GM13976 (cell line): ENCODE measurements at regions not wholly inside any gene's neighbourhood (a gene's known extent, or its start where the extent isn't known, plus 50 kb on each side); places are given as distances from the start of the nearest gene placed in this dataset.

Source experiments
- DNase-seq: peaks from one replicate; pipeline ENCODE4 v3.0.0; 2012; ENCODE audit warnings: low spot score
- CTCF ChIP-seq: IDR thresholded peaks from 2 replicates; pipeline ENCODE4 v1.5.1; 2012; ENCODE audit warnings: borderline replicate concordance, mild to moderate bottlenecking; ENCODE audit not compliant: insufficient read depth; ENCODE audit errors: extremely low read depth, missing control alignments, control extremely low read depth
- in situ Hi-C: fragments of 300-500 bp; cut with MboI; formaldehyde crosslinking; loops from one replicate; pipeline ENCODE4 v1.12.0; 2022; ENCODE audit warnings: low sequenced_read_pairs, mixed read lengths, inconsistent platforms; ENCODE audit not compliant: unreplicated experiment

- in situ Hi-C loops: no loop called here
- no peak for DNase-seq
- no peak for TF ChIP-seq CTCF
Measured at GRCh38 chr22:49666146-49666809, 161.4 kb downstream of the BRD1 start.

GRCh38 chr22:49664891-49665290, 162.8 kb downstream of the BRD1 start:
- DNase-seq: no peak
- no peak for TF ChIP-seq CTCF
- in situ Hi-C loops: no loop called here

- DNase-seq: no peak
- TF ChIP-seq CTCF: no peak
- in situ Hi-C loops: no loop called here
Measured at GRCh38 chr22:49664371-49664881, 163.2 kb downstream of the BRD1 start.

- no peak for DNase-seq
- no peak for TF ChIP-seq CTCF
- in situ Hi-C loops: no loop called here
Measured at GRCh38 chr22:49663823-49664222, 163.8 kb downstream of the BRD1 start.

- no peak for TF ChIP-seq CTCF
- in situ Hi-C loops: no loop called here
- no peak for DNase-seq
Measured at GRCh38 chr22:49663311-49663711, 164.4 kb downstream of the BRD1 start.

GRCh38 chr22:49662681-49663080, 165.0 kb downstream of the BRD1 start:
- TF ChIP-seq CTCF: no peak
- in situ Hi-C loops: no loop called here
- DNase-seq: no peak
